Sigmoid colon (tissue), 4 donors: ENCODE measurements at regions not wholly inside any gene's neighbourhood (a gene's known extent, or its start where the extent isn't known, plus 50 kb on each side); places are given as distances from the start of the nearest gene placed in this dataset.

Experiments
- EP300 ChIP-seq, 4 donors: sonication (generic); formaldehyde crosslinking; IDR thresholded peaks; one replicate each; pipeline ENCODE4 v1.6.1; 2017; ENCODE audit warnings: antibody characterized with exemption in 4 of 4
- POLR2A ChIP-seq, 2 donors: fragments of 450-650 bp; IDR thresholded peaks; one replicate each; pipeline ENCODE4 v1.6.1; 2016; ENCODE audit warnings: antibody characterized with exemption in 2 of 2, mild to moderate bottlenecking in 2 of 2, moderate library complexity in 2 of 2
- TF ChIP-seq, protein P1 (sequence below), 4 experiments: fragments of 450-650 bp in 3 of 4; fragments of 200-600 bp in 1 of 4; IDR thresholded peaks; one replicate each; pipeline ENCODE4 v1.5.1; 2016 to 2019; ENCODE audit warnings: antibody characterized with exemption in 4 of 4, mild to moderate bottlenecking in 3 of 4, moderate library complexity in 2 of 4

DNA sequence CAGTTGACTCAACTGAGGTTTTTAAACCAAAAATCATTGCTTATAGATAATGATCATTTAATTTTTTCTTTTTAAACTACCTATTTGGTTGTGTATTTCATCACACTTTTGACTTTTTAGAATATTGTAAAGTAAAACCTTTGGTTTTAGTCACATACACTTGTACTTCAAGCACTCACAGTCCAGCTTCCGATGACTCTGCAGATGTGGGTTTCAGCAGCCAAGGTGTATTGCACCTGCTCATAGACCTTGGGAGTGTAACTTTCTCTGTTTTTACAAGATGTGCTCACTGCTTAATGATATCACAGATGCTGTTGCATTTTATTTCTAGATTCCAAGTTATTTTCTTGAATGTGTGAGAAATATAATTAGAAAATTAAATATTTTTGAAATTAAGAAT lies 188.3 kb upstream of the SLC38A2 start:
- TF ChIP-seq, protein P1, sequence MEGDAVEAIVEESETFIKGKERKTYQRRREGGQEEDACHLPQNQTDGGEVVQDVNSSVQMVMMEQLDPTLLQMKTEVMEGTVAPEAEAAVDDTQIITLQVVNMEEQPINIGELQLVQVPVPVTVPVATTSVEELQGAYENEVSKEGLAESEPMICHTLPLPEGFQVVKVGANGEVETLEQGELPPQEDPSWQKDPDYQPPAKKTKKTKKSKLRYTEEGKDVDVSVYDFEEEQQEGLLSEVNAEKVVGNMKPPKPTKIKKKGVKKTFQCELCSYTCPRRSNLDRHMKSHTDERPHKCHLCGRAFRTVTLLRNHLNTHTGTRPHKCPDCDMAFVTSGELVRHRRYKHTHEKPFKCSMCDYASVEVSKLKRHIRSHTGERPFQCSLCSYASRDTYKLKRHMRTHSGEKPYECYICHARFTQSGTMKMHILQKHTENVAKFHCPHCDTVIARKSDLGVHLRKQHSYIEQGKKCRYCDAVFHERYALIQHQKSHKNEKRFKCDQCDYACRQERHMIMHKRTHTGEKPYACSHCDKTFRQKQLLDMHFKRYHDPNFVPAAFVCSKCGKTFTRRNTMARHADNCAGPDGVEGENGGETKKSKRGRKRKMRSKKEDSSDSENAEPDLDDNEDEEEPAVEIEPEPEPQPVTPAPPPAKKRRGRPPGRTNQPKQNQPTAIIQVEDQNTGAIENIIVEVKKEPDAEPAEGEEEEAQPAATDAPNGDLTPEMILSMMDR (IDR thresholded peaks at IDR 0.05) = no peak
- TF ChIP-seq POLR2A (IDR thresholded peaks at IDR 0.05) (no peak), EP300 (IDR thresholded peaks at IDR 0.05) (no peak)
